ENCODE measurements at regions not wholly inside any gene's neighbourhood (a gene's known extent, or its start where the extent isn't known, plus 50 kb on each side); places are given as distances from the start of the nearest gene placed in this dataset.

DNA sequence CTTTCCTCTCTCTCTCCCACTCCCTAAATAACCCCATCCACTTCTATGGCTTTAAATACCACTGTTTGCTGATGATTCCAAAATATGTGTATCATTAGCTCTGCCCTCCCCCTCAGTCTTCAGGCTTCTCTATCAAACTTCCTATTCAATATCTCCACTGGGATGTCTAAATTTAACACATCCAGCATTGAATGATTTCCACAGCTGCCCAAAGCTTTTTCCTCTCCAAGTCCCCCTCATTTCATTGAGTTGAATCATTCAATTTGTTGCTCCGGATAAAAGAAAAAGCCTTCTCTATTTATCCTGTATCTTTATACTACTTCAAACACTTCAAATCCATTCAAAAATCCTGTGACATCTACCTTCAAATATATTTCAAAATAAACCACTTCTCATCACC lies 225.0 kb downstream of the SEC16B start:
- intact Hi-C loops (cut with DNase I, micrococcal nuclease), result no loop called here
- Mint-ChIP-seq H3K4me3 (no peak overlapping the region), H3K9me3 (ENCODE audit: low read depth) (peaks cover 7% of the 10 kb centered on the region), H3K36me3 (ENCODE audit: low read depth) (no peaks in the 10 kb centered on the region), H3K27ac (no peak overlapping the region), H3K27me3 (no peaks in the 10 kb centered on the region), H3K4me1 (no peaks in the 10 kb centered on the region)
- ATAC-seq (no peak), DNase-seq (no peak)
- ChIA-PET POLR2A (no interaction called here), CTCF (interaction anchor here (0.7 kb wide), 1 partner anchor 26 kb away, joined by 3 read pairs; no protein-coding TSS in a partner anchor)

DNA sequence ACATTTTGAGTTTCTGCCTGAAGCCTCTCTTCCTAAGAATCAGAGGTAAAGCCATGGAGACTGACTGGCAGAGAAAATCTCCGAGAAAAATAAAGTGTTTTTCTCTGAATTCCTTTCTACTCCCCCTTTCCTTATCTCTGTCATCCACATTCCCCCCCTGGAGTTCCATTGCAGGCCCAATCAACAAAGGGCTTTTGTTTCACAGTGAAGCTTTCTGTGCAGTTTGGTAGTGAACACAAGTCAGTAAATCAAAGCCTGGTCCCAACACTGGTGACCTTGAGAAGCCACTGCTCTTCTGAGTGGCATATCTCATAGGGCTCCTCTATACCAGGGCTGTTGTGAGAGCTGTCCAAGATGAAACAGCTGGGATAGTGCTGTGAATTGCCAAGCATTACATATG lies 228.4 kb downstream of the SEC16B start:
- ChIA-PET CTCF (no interaction called here), POLR2A (no interaction called here)
- Mint-ChIP-seq H3K9me3 (ENCODE audit: low read depth) (peaks cover 8% of the 10 kb centered on the region), H3K36me3 (ENCODE audit: low read depth) (no peaks in the 10 kb centered on the region), H3K27ac (no peak overlapping the region), H3K27me3 (no peaks in the 10 kb centered on the region), H3K4me3 (no peak overlapping the region), H3K4me1 (no peaks in the 10 kb centered on the region)
- no peak for DNase-seq
- no peak for ATAC-seq
- intact Hi-C loops (cut with DNase I, micrococcal nuclease), result no loop called here

DNA sequence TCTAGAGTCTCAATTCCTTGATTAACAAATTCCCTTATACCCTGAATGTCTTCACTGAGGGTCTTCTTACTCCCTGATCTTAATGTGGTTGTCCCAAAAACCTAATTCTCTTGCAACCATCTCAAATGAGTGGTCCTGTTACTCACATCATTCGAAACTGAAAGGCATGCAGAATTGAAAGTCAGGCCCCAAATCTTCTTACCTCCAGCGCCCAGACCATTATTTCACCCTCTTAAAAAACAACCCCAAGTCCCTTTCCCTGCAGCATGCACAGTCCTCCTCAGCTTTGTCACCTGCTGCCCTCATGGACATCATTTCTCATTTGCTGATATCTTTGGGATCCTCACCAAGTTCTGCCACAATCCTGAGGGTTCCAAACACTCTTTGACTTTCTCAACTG lies 230.1 kb downstream of the SEC16B start:
- H3K36me3 Mint-ChIP-seq (ENCODE audit: low read depth), result no peaks in the 10 kb centered on the region
- no peaks in the 10 kb centered on the region for H3K27me3 Mint-ChIP-seq
- ChIA-PET POLR2A (no interaction called here), CTCF (no interaction called here)
- ATAC-seq (no peak), DNase-seq (no peak)
- no peak overlapping the region for H3K27ac Mint-ChIP-seq
- H3K9me3 Mint-ChIP-seq (ENCODE audit: low read depth), result peaks cover 2% of the 10 kb centered on the region
- no peaks in the 10 kb centered on the region for H3K4me1 Mint-ChIP-seq
- no peak overlapping the region for H3K4me3 Mint-ChIP-seq
- intact Hi-C loops (cut with DNase I, micrococcal nuclease), result no loop called here

DNA sequence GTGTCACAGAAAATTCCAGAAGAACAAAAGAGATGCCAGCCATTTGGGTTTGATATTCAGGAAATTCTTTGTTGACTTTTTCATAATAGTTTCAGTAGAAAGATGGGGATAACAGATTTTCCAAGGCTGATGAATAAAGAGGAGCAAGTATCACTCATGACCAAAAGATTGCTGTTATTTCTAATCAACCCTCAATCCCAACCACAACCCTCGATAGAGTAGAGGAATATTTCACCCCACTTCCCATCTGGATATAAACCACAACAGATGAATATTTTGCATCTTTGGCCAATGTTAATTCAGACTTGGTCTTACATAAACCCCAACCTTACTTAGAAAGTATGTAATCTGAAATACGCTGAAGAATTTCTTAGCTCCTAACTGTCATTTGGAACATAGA lies 232.4 kb downstream of the SEC16B start:
- no peak overlapping the region for H3K27ac Mint-ChIP-seq
- H3K9me3 Mint-ChIP-seq (ENCODE audit: low read depth), result peaks cover 6% of the 10 kb centered on the region
- no peak overlapping the region for H3K4me3 Mint-ChIP-seq
- H3K36me3 Mint-ChIP-seq (ENCODE audit: low read depth), result no peaks in the 10 kb centered on the region
- CTCF ChIA-PET, result no interaction called here
- DNase-seq (no peak), ATAC-seq (no peak)
- POLR2A ChIA-PET, result no interaction called here
- H3K27me3 Mint-ChIP-seq, result no peaks in the 10 kb centered on the region
- H3K4me1 Mint-ChIP-seq, result no peaks in the 10 kb centered on the region
- intact Hi-C loops (cut with DNase I, micrococcal nuclease), result no loop called here

DNA sequence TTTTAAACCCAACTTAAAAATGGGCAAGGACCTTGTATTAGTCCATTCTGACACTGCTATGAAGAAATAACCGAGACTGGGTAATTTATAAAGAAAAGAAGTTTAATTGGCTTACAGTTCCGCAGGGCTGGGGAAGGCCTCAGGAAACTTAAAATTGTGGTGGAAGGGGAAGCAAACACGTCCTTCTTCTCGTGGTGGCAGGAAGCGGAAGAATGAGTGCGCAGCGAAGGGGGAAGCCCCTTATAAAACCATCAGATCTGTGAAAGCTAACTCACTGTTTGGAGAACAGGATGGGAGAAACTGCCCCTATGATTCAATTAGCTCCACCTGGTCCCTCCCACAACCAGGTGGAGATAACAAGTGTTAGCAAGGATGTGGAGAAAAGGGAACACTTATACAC lies 237.7 kb downstream of the SEC16B start:
- Mint-ChIP-seq H3K27ac (no peak overlapping the region), H3K4me1 (no peaks in the 10 kb centered on the region), H3K9me3 (ENCODE audit: low read depth) (peaks cover 7% of the 10 kb centered on the region), H3K27me3 (no peaks in the 10 kb centered on the region), H3K36me3 (ENCODE audit: low read depth) (no peaks in the 10 kb centered on the region), H3K4me3 (no peak overlapping the region)
- POLR2A ChIA-PET, result no interaction called here
- peak; percentile 4 for DNase-seq
- CTCF ChIA-PET, result interaction anchor here (0.7 kb wide), 1 partner anchor 214 kb away, joined by 3 read pairs; no protein-coding TSS in a partner anchor
- no peak for ATAC-seq
- intact Hi-C loops (cut with DNase I, micrococcal nuclease), result no loop called here

DNA sequence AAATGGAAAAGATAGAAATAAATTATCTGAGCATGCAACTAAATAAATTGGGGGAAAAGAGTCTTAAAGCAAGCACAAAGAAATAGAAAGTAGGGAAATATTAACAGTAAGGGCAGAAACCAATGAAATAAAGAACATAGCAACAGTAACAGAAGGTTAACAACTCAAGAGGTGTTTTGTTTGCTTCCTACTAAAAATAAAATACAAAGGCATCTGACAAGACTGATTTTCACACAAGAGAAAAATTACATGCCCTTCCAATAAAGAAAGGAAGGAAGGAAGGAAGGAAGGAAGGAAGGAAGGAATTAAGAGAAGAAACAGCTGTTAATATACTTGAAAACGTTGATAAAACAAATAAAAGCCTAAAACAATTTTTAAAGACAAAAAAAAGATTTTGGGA lies 240.2 kb downstream of the SEC16B start:
- intact Hi-C loops (cut with DNase I, micrococcal nuclease), result no loop called here
- no peak overlapping the region for H3K4me3 Mint-ChIP-seq
- H3K36me3 Mint-ChIP-seq (ENCODE audit: low read depth), result no peaks in the 10 kb centered on the region
- peaks cover 14% of the 10 kb centered on the region for H3K9me3 Mint-ChIP-seq (ENCODE audit: low read depth)
- ATAC-seq (no peak), DNase-seq (no peak)
- ChIA-PET CTCF (no interaction called here), POLR2A (no interaction called here)
- H3K27me3 Mint-ChIP-seq, result no peaks in the 10 kb centered on the region
- no peaks in the 10 kb centered on the region for H3K4me1 Mint-ChIP-seq
- no peak overlapping the region for H3K27ac Mint-ChIP-seq

DNA sequence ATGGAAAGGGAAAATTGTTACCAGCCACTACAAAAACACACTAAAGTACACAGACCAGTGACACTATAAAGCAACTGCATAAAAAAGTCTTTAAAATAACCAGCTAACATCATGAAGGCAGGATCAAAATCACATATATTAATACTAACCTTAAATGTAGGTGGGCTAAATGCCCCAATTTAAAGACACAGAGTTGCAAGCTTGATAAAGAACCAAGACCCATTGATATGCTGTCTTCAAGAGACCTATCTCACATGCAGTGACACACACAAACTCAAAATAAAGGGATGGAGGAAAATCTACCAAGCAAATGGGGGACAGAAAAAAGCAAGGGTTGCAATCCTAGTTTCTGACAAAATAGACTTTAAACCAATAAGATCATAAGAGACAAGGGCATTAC lies 246.3 kb downstream of the SEC16B start:
- peaks cover 30% of the 10 kb centered on the region for H3K9me3 Mint-ChIP-seq (ENCODE audit: low read depth)
- no peaks in the 10 kb centered on the region for H3K36me3 Mint-ChIP-seq (ENCODE audit: low read depth)
- intact Hi-C loops (cut with DNase I, micrococcal nuclease), result no loop called here
- no peak overlapping the region for H3K27ac Mint-ChIP-seq
- ChIA-PET POLR2A (no interaction called here), CTCF (no interaction called here)
- H3K4me3 Mint-ChIP-seq, result no peak overlapping the region
- ATAC-seq, result no peak
- no peaks in the 10 kb centered on the region for H3K4me1 Mint-ChIP-seq
- no peak for DNase-seq
- no peaks in the 10 kb centered on the region for H3K27me3 Mint-ChIP-seq

DNA sequence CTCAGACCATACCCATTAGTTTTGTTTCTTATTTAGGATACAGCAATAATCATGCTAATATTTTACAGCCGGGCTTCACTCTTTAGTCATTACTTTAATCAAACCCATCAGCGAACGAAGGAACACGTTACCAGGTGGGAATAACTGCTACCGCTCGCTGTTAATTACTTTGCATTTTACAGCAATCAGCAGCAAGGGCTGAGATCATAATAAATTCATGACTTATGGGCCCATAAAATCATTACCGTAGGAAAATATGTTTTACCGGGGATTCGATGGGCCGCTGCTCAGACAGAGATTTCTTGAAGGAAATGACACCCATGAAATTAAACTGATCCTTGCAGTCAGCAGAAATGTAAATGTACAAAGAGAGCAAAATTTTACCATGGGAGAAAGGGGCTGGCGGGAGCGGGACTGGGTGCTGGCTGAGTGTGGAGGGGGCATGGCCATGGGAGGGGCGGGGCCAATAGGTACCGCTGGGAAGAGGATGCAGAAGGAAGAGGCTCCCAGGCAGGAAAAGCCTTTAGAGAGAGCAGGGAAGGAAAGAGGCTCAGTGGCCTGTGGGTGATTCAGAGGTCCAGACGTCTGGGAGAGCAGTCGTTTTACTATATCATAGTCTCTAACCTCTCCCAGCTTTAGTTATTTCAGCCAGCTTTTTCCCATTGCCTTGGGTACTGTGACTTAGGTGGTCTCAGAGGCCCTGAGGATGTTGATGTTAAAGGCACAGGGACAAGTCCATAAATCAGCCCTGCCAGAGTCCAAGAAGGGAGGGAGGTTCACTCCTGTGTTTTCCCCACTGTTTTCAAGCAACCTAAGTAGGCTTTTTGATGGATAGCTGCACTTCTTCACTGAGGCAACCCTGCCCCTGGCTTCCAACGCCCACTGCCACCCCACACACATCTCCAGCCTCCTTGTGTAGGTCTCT lies 258.9 kb downstream of the SEC16B start:
- Mint-ChIP-seq H3K36me3 (ENCODE audit: low read depth) (no peaks in the 10 kb centered on the region), H3K9me3 (ENCODE audit: low read depth) (peaks cover 14% of the 10 kb centered on the region), H3K4me3 (no peak overlapping the region), H3K27me3 (no peaks in the 10 kb centered on the region), H3K27ac (no peak overlapping the region), H3K4me1 (no peaks in the 10 kb centered on the region)
- intact Hi-C loops (cut with DNase I, micrococcal nuclease), result no loop called here
- ATAC-seq (no peak), DNase-seq (no peak)
- ChIA-PET POLR2A (no interaction called here), CTCF (no interaction called here)

DNA sequence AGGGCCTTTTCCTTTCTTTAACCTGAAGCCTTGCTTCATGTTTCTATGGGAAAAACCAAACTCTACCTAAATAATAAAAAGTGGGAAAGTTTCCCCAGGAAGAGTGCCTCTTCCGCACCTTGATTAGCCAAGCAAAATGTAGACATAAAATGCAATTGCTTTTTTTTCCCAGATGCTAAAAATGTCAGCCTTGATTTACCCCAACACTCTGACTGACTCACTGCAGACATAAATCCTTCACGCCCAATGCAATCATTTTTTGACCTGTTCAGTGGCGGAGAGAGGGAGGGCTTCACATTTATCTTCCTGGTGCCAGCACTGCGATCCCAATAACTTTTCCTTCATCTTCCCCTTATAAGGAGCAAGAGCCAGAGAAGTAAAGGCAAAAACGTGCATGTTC lies 261.5 kb downstream of the SEC16B start:
- ATAC-seq, result no peak
- Mint-ChIP-seq H3K9me3 (ENCODE audit: low read depth) (peaks cover 9% of the 10 kb centered on the region), H3K4me1 (no peaks in the 10 kb centered on the region), H3K27ac (no peak overlapping the region), H3K4me3 (no peak overlapping the region), H3K36me3 (ENCODE audit: low read depth) (no peaks in the 10 kb centered on the region), H3K27me3 (no peaks in the 10 kb centered on the region)
- intact Hi-C loops (cut with DNase I, micrococcal nuclease), result no loop called here
- POLR2A ChIA-PET, result no interaction called here
- DNase-seq, result no peak
- CTCF ChIA-PET, result no interaction called here

DNA sequence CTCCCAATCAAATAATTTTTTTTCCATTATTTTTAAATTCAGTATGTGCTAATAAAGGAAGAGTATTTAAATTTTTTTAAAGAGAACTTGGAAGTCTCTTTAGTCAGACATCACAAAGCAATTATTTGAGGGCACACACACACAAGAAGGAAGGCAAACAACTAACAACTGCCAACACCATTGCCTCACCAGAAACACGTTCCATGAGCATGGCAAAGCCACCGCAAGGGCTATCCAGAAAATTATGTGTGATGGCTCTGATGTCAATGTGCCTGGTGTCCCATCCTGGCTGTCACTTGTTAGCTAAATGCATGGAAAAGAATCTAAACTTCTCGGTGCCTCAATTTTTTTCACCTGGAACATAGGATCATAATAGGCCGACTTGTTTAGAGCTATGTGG lies 262.9 kb downstream of the SEC16B start:
- DNase-seq (no peak), ATAC-seq (no peak)
- H3K4me3 Mint-ChIP-seq, result no peak overlapping the region
- H3K27ac Mint-ChIP-seq, result no peak overlapping the region
- no peaks in the 10 kb centered on the region for H3K4me1 Mint-ChIP-seq
- no peaks in the 10 kb centered on the region for H3K27me3 Mint-ChIP-seq
- H3K36me3 Mint-ChIP-seq (ENCODE audit: low read depth), result no peaks in the 10 kb centered on the region
- POLR2A ChIA-PET, result no interaction called here
- intact Hi-C loops (cut with DNase I, micrococcal nuclease), result no loop called here
- CTCF ChIA-PET, result no interaction called here
- H3K9me3 Mint-ChIP-seq (ENCODE audit: low read depth), result peaks cover 9% of the 10 kb centered on the region

DNA sequence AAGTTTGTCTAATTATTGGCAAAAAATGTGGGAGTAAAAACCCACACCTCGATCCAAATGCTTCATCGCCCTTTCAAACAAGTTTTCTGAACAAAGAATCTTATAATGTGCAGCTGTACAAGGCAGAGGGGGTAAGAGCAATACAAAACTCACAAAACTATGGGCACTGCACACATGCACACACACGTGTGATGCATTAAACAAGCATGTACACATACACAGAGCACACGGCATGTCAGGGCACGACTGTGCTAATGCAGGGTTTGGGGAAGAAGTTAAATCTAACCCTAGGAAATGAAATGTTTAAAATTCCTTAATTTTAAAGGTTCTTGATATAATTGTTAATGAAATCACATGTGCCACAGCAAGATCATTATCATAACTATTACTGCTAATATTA lies 264.0 kb downstream of the SEC16B start:
- ChIA-PET CTCF (no interaction called here), POLR2A (no interaction called here)
- Mint-ChIP-seq H3K27ac (no peak overlapping the region), H3K4me3 (no peak overlapping the region), H3K4me1 (no peaks in the 10 kb centered on the region), H3K27me3 (no peaks in the 10 kb centered on the region), H3K9me3 (ENCODE audit: low read depth) (peaks cover 9% of the 10 kb centered on the region), H3K36me3 (ENCODE audit: low read depth) (no peaks in the 10 kb centered on the region)
- intact Hi-C loops (cut with DNase I, micrococcal nuclease), result no loop called here
- DNase-seq (no peak), ATAC-seq (no peak)

DNA sequence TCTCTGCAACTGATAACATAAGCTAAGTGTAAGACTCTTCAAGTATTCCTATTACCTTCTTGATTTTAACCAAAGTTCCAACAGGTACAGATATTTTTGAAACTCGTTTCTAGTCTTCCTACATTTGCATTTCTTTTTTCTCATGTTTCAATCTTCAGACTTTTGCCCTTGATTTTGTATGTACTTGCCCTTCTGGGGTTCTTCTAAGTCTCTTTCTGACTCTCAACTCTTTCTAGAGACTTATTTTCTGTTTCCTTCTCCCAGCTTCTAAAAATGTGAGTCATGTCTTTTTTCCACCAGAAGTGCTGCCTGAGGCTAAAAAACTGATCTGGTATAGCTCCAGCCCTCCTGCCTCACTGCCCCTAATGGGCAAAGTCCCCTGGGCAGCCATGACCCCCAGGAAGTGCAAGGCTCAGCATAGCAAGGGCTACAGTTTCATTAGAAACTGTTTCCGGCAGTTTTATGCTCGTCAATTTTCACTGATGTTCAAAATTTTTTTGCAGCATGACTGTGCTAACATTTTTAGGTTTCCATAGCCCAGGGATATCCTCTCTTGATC lies 265.9 kb downstream of the SEC16B start:
- no peaks in the 10 kb centered on the region for H3K36me3 Mint-ChIP-seq (ENCODE audit: low read depth)
- H3K27ac Mint-ChIP-seq, result no peak overlapping the region
- no peak overlapping the region for H3K4me3 Mint-ChIP-seq
- H3K9me3 Mint-ChIP-seq (ENCODE audit: low read depth), result peaks cover 5% of the 10 kb centered on the region
- CTCF ChIA-PET, result no interaction called here
- no peaks in the 10 kb centered on the region for H3K4me1 Mint-ChIP-seq
- no peaks in the 10 kb centered on the region for H3K27me3 Mint-ChIP-seq
- intact Hi-C loops (cut with DNase I, micrococcal nuclease), result no loop called here
- POLR2A ChIA-PET, result no interaction called here
- no peak for ATAC-seq
- DNase-seq, result no peak

Data from activated CD4-positive, alpha-beta T cell treated with anti-CD3 and anti-CD28 coated beads for 36 hours (primary cell).